Neural progenitor cell (in vitro differentiated cells): ENCODE measurements at regions not wholly inside any gene's neighbourhood (a gene's known extent, or its start where the extent isn't known, plus 50 kb on each side); places are given as distances from the start of the nearest gene placed in this dataset.

ENCODE experiments used
- CTCF ChIP-seq: fragments of 200-600 bp; sonication (generic); IDR thresholded peaks from 2 replicates; pipeline ENCODE4 v1.5.1; 2017; ENCODE audit warnings: antibody characterized with exemption, mild to moderate bottlenecking
- EZH2 ChIP-seq: fragments of 200-600 bp; sonication (generic); IDR thresholded peaks from 2 replicates; pipeline ENCODE4 v1.6.1; 2017; ENCODE audit warnings: antibody characterized with exemption, mild to moderate bottlenecking, moderate library complexity
- EZH2phosphoT487 ChIP-seq: fragments of 200-600 bp; sonication (generic); IDR thresholded peaks from 2 replicates; pipeline ENCODE4 v1.6.1; 2017; ENCODE audit warnings: antibody characterized with exemption

DNA sequence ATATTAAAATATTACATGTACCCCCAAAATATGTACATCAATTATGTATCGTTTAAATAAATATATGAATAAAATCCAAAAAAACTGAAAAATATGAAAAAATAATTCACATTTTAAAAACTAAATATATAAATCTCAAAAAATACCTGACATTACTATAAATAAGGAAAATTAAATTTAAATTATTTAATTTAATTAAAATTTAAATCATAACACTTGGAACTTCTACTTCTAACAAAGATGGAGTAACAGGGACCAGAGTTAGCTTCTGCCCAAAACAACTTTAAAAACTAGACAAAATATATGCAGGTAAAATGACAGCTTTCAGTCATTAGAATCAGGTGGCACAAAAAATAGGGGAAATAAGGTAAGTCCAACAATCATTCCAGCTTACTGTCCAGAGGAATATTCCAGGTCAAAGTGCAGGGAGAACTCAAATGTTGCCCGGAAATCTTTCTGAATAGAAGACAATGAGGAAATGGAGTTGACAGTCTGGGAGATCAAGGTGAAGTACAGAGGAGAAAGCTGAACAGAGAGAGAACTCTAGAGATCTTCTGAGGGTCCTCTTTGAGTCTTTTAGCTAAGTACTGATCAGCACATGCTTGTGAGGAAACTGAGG lies 207.7 kb upstream of the ATP11B start:
- no peak for TF ChIP-seq CTCF
- no peak for TF ChIP-seq EZH2
- TF ChIP-seq EZH2phosphoT487 = no peak
